Left kidney (tissue), 1 donor: ENCODE measurements at regions not wholly inside any gene's neighbourhood (a gene's known extent, or its start where the extent isn't known, plus 50 kb on each side); places are given as distances from the start of the nearest gene placed in this dataset.
"Not testable (repeated sequence)": the region's sequence is repeated elsewhere in the genome, so short reads cannot be mapped to it uniquely, and the experiment has no call there.

Source experiments
- DNase-seq: peaks from one replicate; pipeline ENCODE4 v3.0.0-alpha.2; 2013

DNA sequence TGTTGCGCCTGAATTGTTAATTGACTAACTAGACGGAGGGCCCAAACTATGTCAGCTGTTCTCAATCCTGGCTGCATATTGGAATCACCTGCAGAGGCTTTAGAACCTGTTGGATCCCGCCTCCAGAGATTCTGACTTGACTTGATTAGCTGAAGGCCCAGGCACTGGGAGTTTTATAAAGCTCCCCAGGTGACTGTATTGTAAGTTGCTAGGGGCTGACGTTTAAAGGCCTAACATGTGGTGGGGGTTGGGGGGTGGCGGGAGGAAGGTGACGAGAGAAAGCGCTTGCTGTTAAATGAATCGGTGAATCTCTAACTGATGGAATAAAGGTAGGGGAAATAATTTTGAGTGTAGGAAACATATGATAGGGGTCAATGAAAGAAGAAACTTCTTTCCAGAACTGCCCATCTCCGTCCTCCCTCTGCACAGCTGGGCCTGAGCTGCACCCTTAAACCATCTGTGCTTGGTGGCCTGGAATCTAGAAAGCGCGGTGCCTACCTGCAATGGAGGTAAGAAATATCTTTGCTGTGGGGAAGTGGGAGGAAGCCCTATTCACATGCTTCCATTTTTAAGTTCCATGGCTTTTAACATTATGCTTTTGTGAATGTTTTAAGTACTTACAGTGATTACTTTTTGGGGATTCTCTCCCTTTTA is 225.0 kb upstream of the FAM3C start:
- DNase-seq, result no peak

DNA sequence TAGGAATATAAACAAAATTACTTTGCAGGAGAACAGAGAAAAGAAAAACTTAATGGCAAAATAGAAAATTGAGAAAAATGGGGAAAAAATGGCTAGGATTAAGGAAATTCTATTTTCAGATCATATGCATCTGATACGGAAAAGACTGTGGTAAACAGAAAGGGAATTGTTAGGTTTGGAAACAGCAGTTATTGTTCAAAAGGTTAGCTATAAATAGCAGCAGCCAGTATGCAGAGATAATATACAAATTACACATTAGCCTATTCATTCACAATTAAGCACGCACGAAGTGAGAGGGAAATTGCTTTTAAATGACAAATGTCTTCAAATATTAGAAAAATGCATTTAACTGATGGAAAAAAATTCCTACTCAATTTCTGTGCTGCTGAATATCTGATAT is 224.1 kb upstream of the FAM3C start:
- DNase-seq, result no peak

- no peak for DNase-seq
Measured at GRCh38 chr7:121618182-121618581, 222.1 kb upstream of the FAM3C start.

DNA sequence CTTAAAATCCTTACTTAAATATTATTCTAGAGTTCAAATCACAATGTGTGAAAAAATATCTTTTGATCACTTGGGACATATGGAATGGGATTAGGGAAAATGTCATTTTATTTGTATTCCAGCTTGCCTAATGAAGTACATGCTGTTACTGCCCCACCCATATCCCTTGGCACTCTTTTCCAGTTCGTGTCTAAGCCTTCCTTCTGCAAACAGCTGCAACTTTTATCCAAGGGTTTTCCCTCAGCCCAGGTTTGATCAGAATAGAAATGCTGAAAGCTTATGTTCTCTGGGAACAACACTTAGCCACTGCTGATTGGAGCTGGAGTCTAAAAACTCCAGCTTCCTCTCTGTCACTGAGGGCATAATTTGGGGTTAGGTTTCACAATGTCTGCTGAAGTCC is 214.1 kb upstream of the FAM3C start:
- no peak for DNase-seq

DNA sequence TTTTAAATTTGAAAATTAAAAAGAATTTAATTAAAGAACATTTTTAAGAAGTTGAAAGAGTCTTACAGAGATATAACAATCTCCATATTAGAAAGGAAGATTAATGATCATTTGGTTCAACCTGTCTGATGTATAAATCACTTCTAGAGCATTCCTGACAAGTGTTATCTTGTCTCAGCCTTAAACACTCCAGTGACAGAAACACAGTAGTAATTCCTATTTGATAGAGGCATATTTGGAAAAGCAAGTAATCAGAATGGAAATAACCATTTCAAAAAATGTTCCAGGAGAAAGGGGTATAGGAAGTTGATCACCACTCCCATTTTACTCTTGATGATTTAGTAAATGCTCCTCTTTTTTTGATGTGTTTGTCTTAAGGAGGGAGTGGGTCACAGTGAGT is 213.1 kb upstream of the FAM3C start:
- no peak for DNase-seq

DNA sequence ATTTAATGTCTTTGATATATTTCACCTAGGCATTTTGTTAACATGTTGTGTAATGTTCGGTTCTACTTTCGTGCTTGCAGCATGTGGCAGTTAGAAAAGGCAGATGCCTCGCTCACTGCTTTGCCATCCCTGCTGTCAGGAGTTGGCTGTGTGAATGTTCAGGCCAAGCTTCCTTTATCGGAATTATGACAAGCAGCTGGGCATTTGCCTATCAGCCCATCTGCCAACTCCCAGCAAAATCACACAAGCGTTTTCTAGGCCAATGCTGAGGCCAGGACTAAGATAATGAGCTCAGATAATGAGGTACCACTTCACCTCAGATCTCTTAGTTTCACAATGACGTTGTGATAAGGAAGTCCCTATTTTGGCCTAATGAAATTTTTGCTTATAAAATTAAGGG is 212.7 kb upstream of the FAM3C start:
- no peak for DNase-seq

DNA sequence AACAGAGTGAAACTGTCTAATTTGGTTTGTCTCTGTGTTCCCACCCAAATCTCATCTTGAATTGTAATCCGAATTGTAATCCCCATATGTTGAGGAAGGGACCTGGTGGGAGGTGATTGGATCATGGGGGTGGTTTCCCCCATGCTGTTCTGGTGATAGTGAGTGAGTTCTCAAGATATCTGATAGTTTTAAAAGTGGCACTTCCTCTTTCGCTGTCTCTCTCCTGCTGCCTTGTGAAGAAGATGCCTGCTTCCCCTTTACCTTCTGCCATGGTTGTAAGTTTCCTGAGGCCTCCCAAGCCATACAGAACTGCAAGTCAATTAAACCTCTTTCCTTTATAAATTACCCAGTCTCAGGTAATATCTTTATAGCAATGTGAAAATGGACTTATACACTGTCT is 212.1 kb upstream of the FAM3C start:
- not testable (repeated sequence) for DNase-seq

- no peak for DNase-seq
Measured at GRCh38 chr7:121605317-121605680, 209.2 kb upstream of the FAM3C start.

GRCh38 chr7:121604627-121605316 is 208.7 kb upstream of the FAM3C start:
- no peak for DNase-seq

DNA sequence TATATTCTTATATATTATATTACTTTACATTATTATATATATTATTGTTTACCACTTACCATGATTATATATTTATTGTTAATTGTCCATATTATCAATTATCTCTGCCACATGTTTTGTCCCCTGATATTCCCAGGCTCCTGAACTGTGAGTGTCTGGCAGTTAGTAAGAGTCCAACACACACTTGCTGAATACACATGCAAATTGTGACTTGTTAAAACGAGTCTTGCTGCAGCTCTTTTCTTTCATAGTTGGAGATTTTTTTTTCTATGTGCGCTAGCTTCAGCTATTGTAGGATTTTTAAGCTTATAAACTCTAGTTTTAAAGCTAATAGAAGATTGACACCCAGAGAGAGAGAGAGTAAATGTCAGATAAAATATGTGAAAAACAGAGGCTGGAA is 207.8 kb upstream of the FAM3C start:
- DNase-seq, result no peak

GRCh38 chr7:121599887-121600286 is 203.8 kb upstream of the FAM3C start:
- DNase-seq, result no peak

DNA sequence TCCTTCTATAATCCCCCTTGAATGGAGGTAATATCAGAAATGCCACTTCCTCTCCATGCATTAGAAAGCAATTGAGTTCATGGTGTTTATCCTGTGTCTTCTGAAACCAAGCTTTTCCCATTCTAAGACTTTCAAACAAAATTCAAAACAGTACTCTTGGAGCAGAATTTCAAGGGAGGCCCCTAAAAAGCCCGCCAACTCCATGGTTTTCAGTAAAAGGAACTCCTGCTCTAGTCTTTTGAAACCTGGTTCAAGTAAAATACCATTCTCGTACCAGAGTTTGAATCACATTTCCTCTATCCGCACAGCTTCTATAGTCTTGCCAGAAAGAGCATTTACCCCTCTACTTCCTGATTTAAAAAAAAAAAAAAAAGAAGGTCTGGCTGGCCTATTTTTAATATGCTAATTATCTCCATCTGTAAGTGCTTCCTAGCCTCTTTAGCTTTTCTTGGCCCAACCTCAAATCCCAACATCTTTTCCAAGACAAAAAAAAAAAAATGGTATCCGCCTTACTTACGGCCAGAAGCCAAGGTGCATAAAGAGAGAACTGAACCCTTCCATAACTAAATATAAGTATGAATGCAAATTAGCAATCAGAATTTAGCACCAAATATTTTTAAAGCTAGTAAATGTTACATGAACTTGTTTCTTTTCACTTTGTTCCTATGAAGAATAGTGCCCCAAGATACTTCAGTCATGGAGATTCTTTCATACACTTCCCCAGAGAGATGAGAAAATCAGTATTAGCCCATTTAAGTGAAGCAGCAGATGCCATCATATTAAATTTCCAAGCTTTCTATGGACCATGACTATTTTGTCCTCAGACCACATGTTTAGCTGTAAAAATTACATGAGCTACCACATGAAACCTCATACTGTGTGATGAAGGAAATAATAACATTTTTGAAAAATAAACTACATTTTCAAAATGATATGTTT is 199.9 kb upstream of the FAM3C start:
- DNase-seq, result no peak

- DNase-seq, result no peak
Measured at GRCh38 chr7:121591926-121592325, 195.8 kb upstream of the FAM3C start.

- no peak for DNase-seq
Measured at GRCh38 chr7:121587435-121587834, 191.3 kb upstream of the FAM3C start.

DNA sequence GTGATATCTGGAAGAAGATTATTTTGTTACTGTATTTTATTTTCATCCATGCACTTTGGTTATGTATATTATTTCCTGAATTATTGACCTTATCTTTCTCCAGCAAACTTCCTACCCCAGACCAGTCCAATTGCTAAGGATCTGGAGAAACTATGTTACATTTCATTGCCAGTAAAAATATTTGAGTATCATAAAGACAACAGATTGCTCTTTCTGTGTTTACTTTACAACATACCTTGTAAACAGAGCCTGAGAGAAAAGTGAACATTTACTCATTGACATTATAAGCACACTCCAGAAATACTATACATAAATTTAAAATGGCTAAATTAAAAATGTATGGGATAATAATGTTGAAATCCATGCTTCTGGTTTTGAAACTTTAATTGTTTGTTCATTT is 186.2 kb upstream of the FAM3C start:
- no peak for DNase-seq

GRCh38 chr7:121579639-121580038 is 183.5 kb upstream of the FAM3C start:
- no peak for DNase-seq

DNA sequence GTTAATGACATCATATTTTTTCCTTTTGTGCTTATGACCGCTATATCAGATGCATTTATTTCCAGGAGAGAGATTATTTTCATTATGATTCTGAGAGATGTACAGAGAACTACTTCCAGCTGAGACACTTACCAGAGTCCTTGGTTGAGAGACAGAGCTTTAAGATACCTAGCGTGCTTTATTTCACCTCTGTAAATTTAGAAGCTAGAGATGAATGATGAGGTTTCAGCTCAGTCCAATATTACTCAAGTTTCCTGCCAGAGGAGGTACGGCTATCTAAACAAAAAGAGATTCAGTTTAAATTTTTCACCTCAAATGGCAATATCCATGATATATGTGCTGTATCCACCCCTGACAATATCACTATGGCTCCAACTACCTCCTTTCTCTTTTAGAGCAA is 182.6 kb upstream of the FAM3C start:
- DNase-seq, result no peak

GRCh38 chr7:121576148-121576917 is 180.2 kb upstream of the FAM3C start:
- DNase-seq, result no peak

GRCh38 chr7:121575194-121575765 is 179.2 kb upstream of the FAM3C start:
- no peak for DNase-seq

GRCh38 chr7:121574109-121574508 is 178.0 kb upstream of the FAM3C start:
- no peak for DNase-seq

- DNase-seq, result no peak
Measured at GRCh38 chr7:121572615-121573014, 176.5 kb upstream of the FAM3C start.

DNA sequence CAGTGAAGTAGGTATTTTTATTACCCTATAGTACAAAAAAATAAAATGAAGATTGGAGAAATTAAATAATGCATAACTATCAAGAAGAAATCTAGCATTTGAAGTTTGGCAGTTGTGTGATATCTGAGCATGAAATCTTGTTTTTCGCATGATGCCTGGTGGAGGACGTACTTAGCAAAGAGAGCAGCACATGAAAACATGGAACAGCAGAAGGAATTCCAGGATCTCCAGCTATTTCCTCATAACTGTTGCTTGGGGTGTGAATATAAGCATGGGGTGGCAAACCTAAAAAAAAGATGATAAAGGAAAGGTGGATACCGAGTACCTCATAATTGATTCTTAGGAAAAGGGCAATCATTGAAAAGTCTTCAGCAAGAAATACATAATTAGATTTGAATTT is 174.3 kb upstream of the FAM3C start:
- no peak for DNase-seq
